ENCODE measurements at regions not wholly inside any gene's neighbourhood (a gene's known extent, or its start where the extent isn't known, plus 50 kb on each side); places are given as distances from the start of the nearest gene placed in this dataset.

DNA sequence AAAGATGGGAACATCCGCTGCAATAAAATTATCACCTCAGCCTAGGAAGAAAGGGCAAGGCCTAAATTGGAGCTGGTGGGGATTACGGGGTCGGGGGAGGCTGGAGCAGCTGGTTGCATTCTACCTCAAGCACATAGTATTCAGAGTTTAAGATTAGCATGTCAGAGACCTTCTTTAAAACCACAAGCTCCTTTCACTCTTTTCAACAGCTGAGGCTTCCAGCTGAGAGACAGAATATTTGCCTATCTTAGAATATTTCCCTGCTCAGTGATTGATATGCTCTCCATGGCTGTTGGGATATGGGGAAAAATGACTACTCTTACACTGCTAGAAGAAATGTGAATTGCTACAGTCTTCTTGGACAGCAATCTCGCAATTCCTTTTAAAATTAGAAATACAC, 248.6 kb downstream of the TBX15 start:
- TF ChIP-seq, protein P1, sequence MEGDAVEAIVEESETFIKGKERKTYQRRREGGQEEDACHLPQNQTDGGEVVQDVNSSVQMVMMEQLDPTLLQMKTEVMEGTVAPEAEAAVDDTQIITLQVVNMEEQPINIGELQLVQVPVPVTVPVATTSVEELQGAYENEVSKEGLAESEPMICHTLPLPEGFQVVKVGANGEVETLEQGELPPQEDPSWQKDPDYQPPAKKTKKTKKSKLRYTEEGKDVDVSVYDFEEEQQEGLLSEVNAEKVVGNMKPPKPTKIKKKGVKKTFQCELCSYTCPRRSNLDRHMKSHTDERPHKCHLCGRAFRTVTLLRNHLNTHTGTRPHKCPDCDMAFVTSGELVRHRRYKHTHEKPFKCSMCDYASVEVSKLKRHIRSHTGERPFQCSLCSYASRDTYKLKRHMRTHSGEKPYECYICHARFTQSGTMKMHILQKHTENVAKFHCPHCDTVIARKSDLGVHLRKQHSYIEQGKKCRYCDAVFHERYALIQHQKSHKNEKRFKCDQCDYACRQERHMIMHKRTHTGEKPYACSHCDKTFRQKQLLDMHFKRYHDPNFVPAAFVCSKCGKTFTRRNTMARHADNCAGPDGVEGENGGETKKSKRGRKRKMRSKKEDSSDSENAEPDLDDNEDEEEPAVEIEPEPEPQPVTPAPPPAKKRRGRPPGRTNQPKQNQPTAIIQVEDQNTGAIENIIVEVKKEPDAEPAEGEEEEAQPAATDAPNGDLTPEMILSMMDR (IDR thresholded peaks at IDR 0.05; ENCODE audit: borderline replicate concordance, extremely low read depth, low read length, poor library complexity, severe bottlenecking): no peak
- no peak for TF ChIP-seq EZH2 (IDR thresholded peaks at IDR 0.05; ENCODE audit: borderline replicate concordance, low read depth, low read length, severe bottlenecking)
- Histone ChIP-seq H3K9me3 (ENCODE audit: insufficient read depth, low read length, severe bottlenecking) (no peaks in the 10 kb centered on the region), H3K4me2 (ENCODE audit: insufficient read depth, low read length) (no peak overlapping the region), H3K79me2 (ENCODE audit: insufficient read depth, low read length) (no peaks in the 10 kb centered on the region), H2AFZ (ENCODE audit: low read depth, low read length) (no peak overlapping the region), H3K9ac (ENCODE audit: low read depth, low read length) (no peak overlapping the region), H3K36me3 (ENCODE audit: insufficient read depth, low read length) (no peaks in the 10 kb centered on the region), H3K27ac (ENCODE audit: low read length) (no peak overlapping the region), H3K4me3 (ENCODE audit: low read depth in 1 of 2, low read length in 2 of 2) (no peak overlapping the region), H4K20me1 (ENCODE audit: insufficient read depth, low read length) (no peaks in the 10 kb centered on the region), H3K4me1 (ENCODE audit: insufficient read depth, low read length) (no peaks in the 10 kb centered on the region), H3K27me3 (ENCODE audit: insufficient read depth, low read length, poor library complexity) (no peaks in the 10 kb centered on the region)
- ATAC-seq (ENCODE audit: insufficient read depth, low read depth): no peak
- no peak for DNase-seq

DNA sequence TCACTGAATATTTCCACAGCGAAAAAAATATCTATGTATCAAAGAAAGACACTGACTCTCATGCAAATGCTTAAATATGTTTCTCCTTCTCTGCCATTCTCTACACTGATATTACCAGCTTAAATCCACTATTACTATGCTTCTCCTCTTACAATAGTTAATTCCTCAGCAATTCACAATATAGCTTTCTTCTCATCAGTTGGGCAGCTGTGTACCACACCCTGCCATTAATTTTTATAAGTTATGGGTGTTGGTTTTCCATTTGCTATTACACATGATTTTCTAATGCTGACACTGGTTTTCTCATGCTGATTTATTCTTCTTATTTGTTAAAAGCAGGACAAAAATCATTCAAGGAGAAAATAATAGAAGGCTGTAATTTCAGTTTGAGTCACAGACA, 251.8 kb downstream of the TBX15 start:
- H3K36me3 ChIP-seq (ENCODE audit: insufficient read depth, low read length): no peaks in the 10 kb centered on the region
- no peaks in the 10 kb centered on the region for H3K9me3 ChIP-seq (ENCODE audit: insufficient read depth, low read length, severe bottlenecking)
- H3K9ac ChIP-seq (ENCODE audit: low read depth, low read length): no peak overlapping the region
- no peak overlapping the region for H3K4me3 ChIP-seq (ENCODE audit: low read depth in 1 of 2, low read length in 2 of 2)
- H2AFZ ChIP-seq (ENCODE audit: low read depth, low read length): no peak overlapping the region
- no peaks in the 10 kb centered on the region for H3K27me3 ChIP-seq (ENCODE audit: insufficient read depth, low read length, poor library complexity)
- ATAC-seq (ENCODE audit: insufficient read depth, low read depth): no peak
- H4K20me1 ChIP-seq (ENCODE audit: insufficient read depth, low read length): no peaks in the 10 kb centered on the region
- H3K79me2 ChIP-seq (ENCODE audit: insufficient read depth, low read length): no peaks in the 10 kb centered on the region
- no peaks in the 10 kb centered on the region for H3K4me1 ChIP-seq (ENCODE audit: insufficient read depth, low read length)
- H3K4me2 ChIP-seq (ENCODE audit: insufficient read depth, low read length): no peak overlapping the region
- TF ChIP-seq, protein P1 (IDR thresholded peaks at IDR 0.05; ENCODE audit: borderline replicate concordance, extremely low read depth, low read length, poor library complexity, severe bottlenecking): no peak
- TF ChIP-seq EZH2 (IDR thresholded peaks at IDR 0.05; ENCODE audit: borderline replicate concordance, low read depth, low read length, severe bottlenecking): no peak
- H3K27ac ChIP-seq (ENCODE audit: low read length): no peak overlapping the region
- DNase-seq: no peak

DNA sequence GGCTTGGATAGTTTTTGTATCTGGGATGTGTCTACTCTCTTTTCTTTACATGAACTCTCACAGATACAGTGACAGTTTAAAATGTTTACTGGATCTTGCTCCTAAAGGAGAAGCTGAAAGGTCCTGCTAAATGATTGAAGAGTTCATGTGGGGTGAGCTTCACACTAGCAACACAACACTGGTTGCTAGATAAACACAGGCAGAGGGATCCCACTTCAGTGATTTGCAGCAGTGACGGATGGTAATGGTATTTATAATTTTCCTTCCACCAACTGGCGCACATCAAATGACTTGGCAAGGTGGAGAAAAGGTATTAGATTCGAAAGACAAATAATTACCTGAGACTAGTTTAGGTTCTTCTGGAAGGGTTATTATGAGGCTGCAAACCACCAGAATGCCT, 270.2 kb downstream of the TBX15 start:
- no peaks in the 10 kb centered on the region for H4K20me1 ChIP-seq (ENCODE audit: insufficient read depth, low read length)
- no peaks in the 10 kb centered on the region for H3K27me3 ChIP-seq (ENCODE audit: insufficient read depth, low read length, poor library complexity)
- ATAC-seq (ENCODE audit: insufficient read depth, low read depth) (no peak), DNase-seq (no peak)
- no peak overlapping the region for H3K27ac ChIP-seq (ENCODE audit: low read length)
- H3K9ac ChIP-seq (ENCODE audit: low read depth, low read length): no peak overlapping the region
- no peaks in the 10 kb centered on the region for H3K36me3 ChIP-seq (ENCODE audit: insufficient read depth, low read length)
- no peaks in the 10 kb centered on the region for H3K79me2 ChIP-seq (ENCODE audit: insufficient read depth, low read length)
- H3K4me2 ChIP-seq (ENCODE audit: insufficient read depth, low read length): no peak overlapping the region
- no peaks in the 10 kb centered on the region for H3K9me3 ChIP-seq (ENCODE audit: insufficient read depth, low read length, severe bottlenecking)
- no peak for TF ChIP-seq EZH2 (IDR thresholded peaks at IDR 0.05; ENCODE audit: borderline replicate concordance, low read depth, low read length, severe bottlenecking)
- TF ChIP-seq, protein P1 (IDR thresholded peaks at IDR 0.05; ENCODE audit: borderline replicate concordance, extremely low read depth, low read length, poor library complexity, severe bottlenecking): no peak
- no peak overlapping the region for H2AFZ ChIP-seq (ENCODE audit: low read depth, low read length)
- no peak overlapping the region for H3K4me3 ChIP-seq (ENCODE audit: low read depth in 1 of 2, low read length in 2 of 2)
- no peaks in the 10 kb centered on the region for H3K4me1 ChIP-seq (ENCODE audit: insufficient read depth, low read length)

DNA sequence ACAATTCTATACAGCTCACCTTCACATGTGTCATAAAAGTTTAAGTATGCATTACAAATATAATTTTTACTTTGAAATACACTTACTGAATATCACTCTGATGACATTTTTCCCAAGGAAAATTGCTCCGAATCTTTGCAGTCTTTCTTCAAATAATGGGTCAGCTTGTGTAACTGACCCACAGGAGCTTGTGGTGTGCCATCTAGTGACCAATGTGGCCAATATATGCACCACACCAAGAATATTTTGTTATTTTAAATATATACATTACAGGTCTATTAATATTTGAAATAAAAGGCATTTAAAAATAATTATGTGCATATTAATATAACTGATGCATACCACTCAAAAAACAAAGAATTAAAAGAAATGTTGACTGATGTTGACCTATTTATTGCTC, 271.4 kb downstream of the TBX15 start:
- DNase-seq (no peak), ATAC-seq (ENCODE audit: insufficient read depth, low read depth) (no peak)
- Histone ChIP-seq H3K4me3 (ENCODE audit: low read depth in 1 of 2, low read length in 2 of 2) (no peak overlapping the region), H3K27me3 (ENCODE audit: insufficient read depth, low read length, poor library complexity) (no peaks in the 10 kb centered on the region), H3K36me3 (ENCODE audit: insufficient read depth, low read length) (no peaks in the 10 kb centered on the region), H3K9me3 (ENCODE audit: insufficient read depth, low read length, severe bottlenecking) (no peaks in the 10 kb centered on the region), H3K4me2 (ENCODE audit: insufficient read depth, low read length) (no peak overlapping the region), H4K20me1 (ENCODE audit: insufficient read depth, low read length) (no peaks in the 10 kb centered on the region), H3K27ac (ENCODE audit: low read length) (no peak overlapping the region), H2AFZ (ENCODE audit: low read depth, low read length) (no peak overlapping the region), H3K4me1 (ENCODE audit: insufficient read depth, low read length) (no peaks in the 10 kb centered on the region), H3K9ac (ENCODE audit: low read depth, low read length) (no peak overlapping the region), H3K79me2 (ENCODE audit: insufficient read depth, low read length) (no peaks in the 10 kb centered on the region)
- TF ChIP-seq EZH2 (IDR thresholded peaks at IDR 0.05; ENCODE audit: borderline replicate concordance, low read depth, low read length, severe bottlenecking): no peak
- TF ChIP-seq, protein P1 (IDR thresholded peaks at IDR 0.05; ENCODE audit: borderline replicate concordance, extremely low read depth, low read length, poor library complexity, severe bottlenecking): no peak

Data from DND-41 (cell line).